Caco-2 (cell line): ENCODE measurements at regions not wholly inside any gene's neighbourhood (a gene's known extent, or its start where the extent isn't known, plus 50 kb on each side); places are given as distances from the start of the nearest gene placed in this dataset.

ENCODE experiments used
- BruUV-seq: library from RNA; stranded (reverse); fragments of 400-500 nt; replicated peaks from 2 replicates; lab custom pipeline; 2021; lab: Mats Ljungman, UMichigan
- CTCF ChIA-PET: fragments of 300-600 bp; sonication (Branson Sonifier 250); formaldehyde crosslinking; loops from one replicate; lab custom pipeline; 2022; ENCODE audit warnings: antibody characterized with exemption; lab: Charles Lee
- POLR2A ChIA-PET: fragments of 300-600 bp; sonication (Branson Sonifier 250); formaldehyde crosslinking; loops from one replicate; lab custom pipeline; 2022; ENCODE audit warnings: antibody characterized with exemption; lab: Charles Lee
- DNase-seq, 2 experiments: peaks; one replicate each; pipeline versions ENCODE4 v3.0.0 to v3.0.0-alpha.2; 2020 to 2022
- H3K27me3 ChIP-seq: replicated peaks from 2 replicates; pipeline ENCODE4 v1.6.0; 2011; ENCODE audit warnings: low read length; ENCODE audit not compliant: control insufficient read depth, insufficient read depth
- H3K36me3 ChIP-seq: 2 replicates; pipeline ENCODE4 v1.5.1; 2011; ENCODE audit warnings: low read length; ENCODE audit not compliant: control insufficient read depth, insufficient read depth
- H3K4me1 ChIP-seq: fragments of 250-450 bp; sonication (Bioruptor Pico); 2 replicates; pipeline ENCODE4 v1.5.1; 2020; ENCODE audit warnings: mild to moderate bottlenecking
- H3K4me3 ChIP-seq: 2 replicates; pipeline ENCODE4 v1.5.1; 2011; ENCODE audit warnings: low read depth, mild to moderate bottlenecking, control low read depth, low read length
- H3K9me3 ChIP-seq: fragments of 250-450 bp; sonication (Bioruptor Pico); 2 replicates; pipeline ENCODE4 v1.5.1; 2020; ENCODE audit warnings: mild to moderate bottlenecking, moderate library complexity
- H3K27ac Mint-ChIP-seq: one replicate; pipeline ENCODE4 v1.8.0; 2022; ENCODE audit warnings: mixed read lengths; ENCODE audit not compliant: unreplicated experiment
- H3K27me3 Mint-ChIP-seq: one replicate; pipeline ENCODE4 v1.8.0; 2022; ENCODE audit warnings: mixed read lengths; ENCODE audit not compliant: insufficient read depth, unreplicated experiment
- H3K36me3 Mint-ChIP-seq: one replicate; pipeline ENCODE4 v1.8.0; 2022; ENCODE audit warnings: mild to moderate bottlenecking, mixed read lengths; ENCODE audit not compliant: insufficient read depth, unreplicated experiment
- H3K4me1 Mint-ChIP-seq: one replicate; pipeline ENCODE4 v1.8.0; 2022; ENCODE audit warnings: low read depth, mixed read lengths; ENCODE audit not compliant: unreplicated experiment
- H3K4me3 Mint-ChIP-seq: one replicate; pipeline ENCODE4 v1.8.0; 2022; ENCODE audit warnings: mild to moderate bottlenecking, moderate library complexity, mixed read lengths; ENCODE audit not compliant: unreplicated experiment
- H3K9me3 Mint-ChIP-seq: one replicate; pipeline ENCODE4 v1.8.0; 2022; ENCODE audit warnings: mixed read lengths; ENCODE audit not compliant: unreplicated experiment
- intact Hi-C: fragments of 100-400 bp; cut with micrococcal nuclease; formaldehyde crosslinking; loops from one replicate; pipeline ENCODE4 v1.10.0; 2022; ENCODE audit not compliant: unreplicated experiment
- TF ChIP-seq, protein P1 (sequence below), 2 experiments: fragments of 200-600 bp in 1 of 2; IDR thresholded peaks; 1 replicate in 1 of 2; 2 replicates in 1 of 2; pipeline versions ENCODE4 v1.5.1 to v1.8.0; 2011 to 2022; ENCODE audit warnings: antibody characterized with exemption in 1 of 2, control low read depth in 1 of 2, inconsistent platforms in 1 of 2, low read depth in 1 of 2, low read length in 1 of 2, mild to moderate bottlenecking in 1 of 2, moderate library complexity in 1 of 2; ENCODE audit not compliant: insufficient read depth in 1 of 2, severe bottlenecking in 1 of 2, unreplicated experiment in 1 of 2

DNA sequence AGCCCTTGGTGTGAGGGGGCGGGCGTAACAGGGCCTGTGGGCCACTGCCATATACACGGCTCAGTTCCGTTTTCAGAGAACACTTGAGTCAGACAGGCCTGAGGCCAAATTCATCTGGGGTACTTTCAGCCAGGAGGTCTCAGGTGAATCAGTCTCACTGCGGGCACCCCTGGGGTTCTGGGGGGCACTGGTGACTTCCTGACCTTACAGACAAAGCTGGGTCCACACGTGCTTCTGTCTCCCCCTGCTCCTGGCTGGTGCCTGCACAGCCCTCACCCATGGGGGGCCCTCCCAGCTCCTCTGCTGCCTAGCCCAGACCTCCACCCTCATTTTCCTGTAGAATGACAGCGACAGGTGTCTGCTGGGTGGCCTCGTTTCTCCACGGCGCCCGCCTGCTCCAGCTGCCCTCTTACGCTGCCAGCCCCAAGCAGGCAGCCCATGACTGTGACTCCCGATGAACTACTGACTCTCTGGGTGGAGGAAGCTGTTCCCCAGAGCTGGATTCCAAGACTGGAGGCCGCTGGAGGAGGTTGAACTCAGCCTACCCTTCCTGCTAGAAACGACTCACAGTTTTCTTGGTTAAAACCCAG lies 374.1 kb upstream of the IRX4 start:
- DNase-seq = no peak
- H3K9me3 ChIP-seq = no peaks in the 10 kb centered on the region
- Mint-ChIP-seq H3K4me3 (no peak overlapping the region), H3K4me1 (no peaks in the 10 kb centered on the region), H3K27ac (no peak overlapping the region), H3K36me3 (no peaks in the 10 kb centered on the region), H3K9me3 (no peaks in the 10 kb centered on the region), H3K27me3 (peaks cover 9% of the 10 kb centered on the region)
- no peaks in the 10 kb centered on the region for H3K27me3 ChIP-seq
- ChIA-PET POLR2A (no interaction called here), CTCF (no interaction called here)
- no peak overlapping the region for H3K4me3 ChIP-seq
- TF ChIP-seq, protein P1, sequence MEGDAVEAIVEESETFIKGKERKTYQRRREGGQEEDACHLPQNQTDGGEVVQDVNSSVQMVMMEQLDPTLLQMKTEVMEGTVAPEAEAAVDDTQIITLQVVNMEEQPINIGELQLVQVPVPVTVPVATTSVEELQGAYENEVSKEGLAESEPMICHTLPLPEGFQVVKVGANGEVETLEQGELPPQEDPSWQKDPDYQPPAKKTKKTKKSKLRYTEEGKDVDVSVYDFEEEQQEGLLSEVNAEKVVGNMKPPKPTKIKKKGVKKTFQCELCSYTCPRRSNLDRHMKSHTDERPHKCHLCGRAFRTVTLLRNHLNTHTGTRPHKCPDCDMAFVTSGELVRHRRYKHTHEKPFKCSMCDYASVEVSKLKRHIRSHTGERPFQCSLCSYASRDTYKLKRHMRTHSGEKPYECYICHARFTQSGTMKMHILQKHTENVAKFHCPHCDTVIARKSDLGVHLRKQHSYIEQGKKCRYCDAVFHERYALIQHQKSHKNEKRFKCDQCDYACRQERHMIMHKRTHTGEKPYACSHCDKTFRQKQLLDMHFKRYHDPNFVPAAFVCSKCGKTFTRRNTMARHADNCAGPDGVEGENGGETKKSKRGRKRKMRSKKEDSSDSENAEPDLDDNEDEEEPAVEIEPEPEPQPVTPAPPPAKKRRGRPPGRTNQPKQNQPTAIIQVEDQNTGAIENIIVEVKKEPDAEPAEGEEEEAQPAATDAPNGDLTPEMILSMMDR (IDR thresholded peaks at IDR 0.05; ENCODE audit: insufficient read depth in 1 of 2, low read depth in 1 of 2, low read length in 1 of 2, severe bottlenecking in 1 of 2, unreplicated experiment in 1 of 2) = no peak
- BruUV-seq = no TSS peak
- intact Hi-C loops = no loop called here
- H3K4me1 ChIP-seq = no peaks in the 10 kb centered on the region
- H3K36me3 ChIP-seq = no peaks in the 10 kb centered on the region

DNA sequence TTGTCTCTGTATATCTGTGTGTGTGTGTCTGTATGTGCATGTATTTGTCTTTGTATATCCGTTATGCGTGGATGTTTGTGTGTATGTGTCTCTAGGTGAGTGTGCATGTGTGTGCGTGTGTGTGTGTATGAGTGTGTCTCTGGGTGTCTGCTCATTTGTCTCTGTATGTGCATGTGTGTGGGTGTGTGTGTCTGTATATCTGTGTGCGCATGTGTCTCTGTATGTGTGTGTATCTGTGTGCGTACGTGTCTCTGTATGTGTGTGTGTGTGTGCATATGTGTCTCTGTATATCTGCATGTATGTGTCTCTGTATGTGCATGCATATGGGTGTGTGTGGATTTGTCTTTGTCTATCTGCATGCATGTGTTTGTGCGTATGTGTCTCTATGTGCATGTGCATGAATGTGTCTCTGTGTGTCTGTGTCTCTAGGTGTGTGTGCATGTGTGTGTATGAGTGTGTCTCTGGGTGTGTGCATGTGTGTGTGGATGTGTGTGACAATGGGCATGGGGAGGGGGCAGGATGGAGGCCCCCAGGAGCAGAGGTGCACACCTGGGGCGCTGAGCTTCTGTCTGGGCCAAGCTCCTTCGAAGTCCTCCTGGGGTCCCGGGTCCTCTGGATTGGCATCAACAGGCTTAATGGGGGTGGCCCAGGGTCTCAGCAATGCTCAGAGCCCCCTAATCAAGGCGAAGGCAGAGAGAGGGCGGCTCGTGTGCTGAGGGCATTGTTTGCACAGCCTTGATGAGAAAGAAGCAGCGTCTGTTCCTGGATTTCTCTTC lies 373.4 kb upstream of the IRX4 start:
- no peaks in the 10 kb centered on the region for H3K27me3 ChIP-seq
- Mint-ChIP-seq H3K9me3 (no peaks in the 10 kb centered on the region), H3K27me3 (peaks cover 9% of the 10 kb centered on the region), H3K4me3 (no peak overlapping the region), H3K4me1 (no peaks in the 10 kb centered on the region), H3K36me3 (no peaks in the 10 kb centered on the region), H3K27ac (no peak overlapping the region)
- no peaks in the 10 kb centered on the region for H3K9me3 ChIP-seq
- intact Hi-C loops = no loop called here
- BruUV-seq = no TSS peak
- no peak overlapping the region for H3K4me3 ChIP-seq
- CTCF ChIA-PET = no interaction called here
- TF ChIP-seq, protein P1 (IDR thresholded peaks at IDR 0.05; ENCODE audit: insufficient read depth in 1 of 2, low read depth in 1 of 2, low read length in 1 of 2, severe bottlenecking in 1 of 2, unreplicated experiment in 1 of 2) = no peak
- no peaks in the 10 kb centered on the region for H3K36me3 ChIP-seq
- H3K4me1 ChIP-seq = no peaks in the 10 kb centered on the region
- no peak for DNase-seq
- POLR2A ChIA-PET = no interaction called here

DNA sequence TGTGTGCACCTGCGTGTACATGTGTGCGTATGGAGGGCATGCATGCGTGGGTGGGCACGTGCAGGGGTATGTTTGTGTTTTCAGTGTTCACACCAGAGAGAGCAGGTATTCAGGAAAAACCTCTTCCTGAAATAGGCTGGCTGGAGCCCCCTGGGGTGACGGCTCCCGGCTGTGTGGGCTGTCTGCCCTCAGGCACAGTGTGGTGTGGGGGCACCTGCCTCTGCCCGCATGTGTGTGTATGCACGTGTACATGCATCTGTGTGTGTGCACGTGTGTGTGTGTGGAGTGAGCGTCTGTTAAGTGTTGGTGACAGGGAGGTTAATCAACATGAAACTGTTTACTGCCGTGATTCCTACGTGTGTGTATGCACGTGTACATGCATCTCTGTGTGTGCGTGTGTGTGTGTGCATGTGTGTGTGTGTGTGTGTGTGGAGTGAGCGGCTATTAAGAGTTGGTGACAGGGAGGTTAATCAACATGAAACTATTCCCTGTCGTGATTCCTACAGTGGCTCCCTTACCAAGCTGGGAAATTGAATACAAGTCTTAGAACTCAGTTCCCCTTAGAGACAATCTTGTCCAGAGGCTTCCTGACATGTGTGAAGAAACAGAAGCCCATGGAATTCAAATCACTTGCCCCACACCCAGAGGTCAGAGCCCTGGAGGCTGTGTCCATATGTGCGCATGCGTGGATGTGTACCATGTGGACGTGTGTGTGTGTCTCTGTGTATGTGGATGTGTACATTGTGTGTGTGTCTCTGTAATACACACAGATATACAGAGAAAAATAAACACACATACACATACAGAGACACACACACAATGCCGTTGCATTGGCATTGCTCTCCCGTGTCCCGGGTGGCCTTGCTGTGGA lies 372.4 kb upstream of the IRX4 start:
- Mint-ChIP-seq H3K9me3 (no peaks in the 10 kb centered on the region), H3K4me1 (no peaks in the 10 kb centered on the region), H3K4me3 (no peak overlapping the region), H3K36me3 (no peaks in the 10 kb centered on the region), H3K27ac (no peak overlapping the region), H3K27me3 (peaks cover 9% of the 10 kb centered on the region)
- Histone ChIP-seq H3K4me3 (no peak overlapping the region), H3K27me3 (no peaks in the 10 kb centered on the region), H3K4me1 (no peaks in the 10 kb centered on the region), H3K9me3 (no peaks in the 10 kb centered on the region), H3K36me3 (no peaks in the 10 kb centered on the region)
- intact Hi-C loops = no loop called here
- CTCF ChIA-PET = no interaction called here
- BruUV-seq = no TSS peak
- no peak for DNase-seq
- POLR2A ChIA-PET = no interaction called here
- TF ChIP-seq, protein P1 (IDR thresholded peaks at IDR 0.05; ENCODE audit: insufficient read depth in 1 of 2, low read depth in 1 of 2, low read length in 1 of 2, severe bottlenecking in 1 of 2, unreplicated experiment in 1 of 2) = no peak
